NCI-H187 treated with DMSO at 0.1 percent for 48 hours (cell line): ENCODE measurements at regions not wholly inside any gene's neighbourhood (a gene's known extent, or its start where the extent isn't known, plus 50 kb on each side); places are given as distances from the start of the nearest gene placed in this dataset.
"Not testable (repeated sequence)": the region's sequence is repeated elsewhere in the genome, so short reads cannot be mapped to it uniquely, and the experiment has no call there.

Experiments used
- DNase-seq: peaks from one replicate; lab custom pipeline; 2025; lab: John Stamatoyannopoulos, UW

- not testable (repeated sequence) for DNase-seq
Observed at GRCh38 chr12:88368077-88368476, 212.2 kb downstream of the KITLG start.

GRCh38 chr12:88371416-88372183, 208.7 kb downstream of the KITLG start:
- no peak for DNase-seq

- DNase-seq: no peak
Observed at GRCh38 chr12:88375306-88376305, 204.7 kb downstream of the KITLG start.

- no peak for DNase-seq
Observed at GRCh38 chr12:88377973-88378372, 202.3 kb downstream of the KITLG start.

- no peak for DNase-seq
Observed at GRCh38 chr12:88381466-88381865, 198.8 kb downstream of the KITLG start.

- no peak for DNase-seq
Observed at GRCh38 chr12:88383405-88383804, 196.9 kb downstream of the KITLG start.

- DNase-seq: no peak
Observed at GRCh38 chr12:88388566-88389540, 191.4 kb downstream of the KITLG start.

- no peak for DNase-seq
Observed at GRCh38 chr12:88390811-88391210, 189.5 kb downstream of the KITLG start.

GRCh38 chr12:88391556-88391955, 188.7 kb downstream of the KITLG start:
- no peak for DNase-seq

GRCh38 chr12:88393017-88393767, 187.1 kb downstream of the KITLG start:
- no peak for DNase-seq

GRCh38 chr12:88398031-88398430, 182.2 kb downstream of the KITLG start:
- DNase-seq: no peak

GRCh38 chr12:88399811-88400210, 180.5 kb downstream of the KITLG start:
- no peak for DNase-seq

GRCh38 chr12:88400302-88400701, 180.0 kb downstream of the KITLG start:
- no peak for DNase-seq

- DNase-seq: no peak
Observed at GRCh38 chr12:88401155-88401554, 179.1 kb downstream of the KITLG start.

- DNase-seq: no peak
Observed at GRCh38 chr12:88406905-88407304, 173.4 kb downstream of the KITLG start.

- DNase-seq: no peak
Observed at GRCh38 chr12:88408823-88409222, 171.4 kb downstream of the KITLG start.

GRCh38 chr12:88409257-88409656, 171.0 kb downstream of the KITLG start:
- DNase-seq: no peak

- no peak for DNase-seq
Observed at GRCh38 chr12:88411689-88412088, 168.6 kb downstream of the KITLG start.

GRCh38 chr12:88413646-88414045, 166.6 kb downstream of the KITLG start:
- no peak for DNase-seq

GRCh38 chr12:88416155-88416554, 164.1 kb downstream of the KITLG start:
- no peak for DNase-seq

- peak; percentile 22 for DNase-seq
Observed at GRCh38 chr12:88416786-88417185, 163.5 kb downstream of the KITLG start.
